ENCODE measurements at regions not wholly inside any gene's neighbourhood (a gene's known extent, or its start where the extent isn't known, plus 50 kb on each side); places are given as distances from the start of the nearest gene placed in this dataset.
"Not testable (repeated sequence)": the region's sequence is repeated elsewhere in the genome, so short reads cannot be mapped to it uniquely, and the experiment has no call there.

- TF ChIP-seq, protein P1, sequence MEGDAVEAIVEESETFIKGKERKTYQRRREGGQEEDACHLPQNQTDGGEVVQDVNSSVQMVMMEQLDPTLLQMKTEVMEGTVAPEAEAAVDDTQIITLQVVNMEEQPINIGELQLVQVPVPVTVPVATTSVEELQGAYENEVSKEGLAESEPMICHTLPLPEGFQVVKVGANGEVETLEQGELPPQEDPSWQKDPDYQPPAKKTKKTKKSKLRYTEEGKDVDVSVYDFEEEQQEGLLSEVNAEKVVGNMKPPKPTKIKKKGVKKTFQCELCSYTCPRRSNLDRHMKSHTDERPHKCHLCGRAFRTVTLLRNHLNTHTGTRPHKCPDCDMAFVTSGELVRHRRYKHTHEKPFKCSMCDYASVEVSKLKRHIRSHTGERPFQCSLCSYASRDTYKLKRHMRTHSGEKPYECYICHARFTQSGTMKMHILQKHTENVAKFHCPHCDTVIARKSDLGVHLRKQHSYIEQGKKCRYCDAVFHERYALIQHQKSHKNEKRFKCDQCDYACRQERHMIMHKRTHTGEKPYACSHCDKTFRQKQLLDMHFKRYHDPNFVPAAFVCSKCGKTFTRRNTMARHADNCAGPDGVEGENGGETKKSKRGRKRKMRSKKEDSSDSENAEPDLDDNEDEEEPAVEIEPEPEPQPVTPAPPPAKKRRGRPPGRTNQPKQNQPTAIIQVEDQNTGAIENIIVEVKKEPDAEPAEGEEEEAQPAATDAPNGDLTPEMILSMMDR (IDR thresholded peaks at IDR 0.05): not testable (repeated sequence)
- TF ChIP-seq POLR2A (IDR thresholded peaks at IDR 0.05): not testable (repeated sequence)
Observed at GRCh38 chr14:105666991-105667662, 140.7 kb downstream of the TMEM121 start.

All from body of pancreas (tissue), 4 donors.